HepG2 (cell line): ENCODE measurements at regions not wholly inside any gene's neighbourhood (a gene's known extent, or its start where the extent isn't known, plus 50 kb on each side); places are given as distances from the start of the nearest gene placed in this dataset.

ENCODE experiments used
- ARNTL ChIP-seq: sonication (generic); formaldehyde crosslinking; IDR thresholded peaks from 2 replicates; pipeline ENCODE4 v1.4.0; 2020; ENCODE audit warnings: mild to moderate bottlenecking, missing genetic modification reagents
- MYC ChIP-seq: sonication (generic); formaldehyde crosslinking; IDR thresholded peaks from 2 replicates; pipeline ENCODE4 v1.9.0; 2021; ENCODE audit warnings: missing genetic modification reagents, borderline replicate concordance
- MYNN ChIP-seq: sonication (generic); formaldehyde crosslinking; IDR thresholded peaks from 2 replicates; pipeline ENCODE4 v1.4.0; 2020; ENCODE audit warnings: mild to moderate bottlenecking, low read depth, missing genetic modification reagents
- POLR2G ChIP-seq: fragments of 200-400 bp; formaldehyde crosslinking; IDR thresholded peaks from 2 replicates; pipeline ENCODE4 v1.6.1; 2018; ENCODE audit warnings: mild to moderate bottlenecking, low read depth, low read length, moderate library complexity
- RFXAP ChIP-seq: sonication (generic); formaldehyde crosslinking; IDR thresholded peaks from 2 replicates; pipeline ENCODE4 v1.4.0; 2020; ENCODE audit warnings: missing genetic modification reagents, borderline replicate concordance
- SIN3B ChIP-seq: fragments of 150-350 bp; IDR thresholded peaks from 2 replicates; pipeline ENCODE4 v1.6.1; 2014; ENCODE audit warnings: low read length
- ZBTB21 ChIP-seq: sonication (generic); formaldehyde crosslinking; IDR thresholded peaks from 2 replicates; pipeline ENCODE4 v1.4.0; 2020; ENCODE audit warnings: missing genetic modification reagents
- ZNF207 ChIP-seq: fragments of 450-650 bp; IDR thresholded peaks from 2 replicates; pipeline ENCODE4 v1.6.1; 2016; ENCODE audit warnings: antibody characterized with exemption, borderline replicate concordance
- ZNF3 ChIP-seq: IDR thresholded peaks from 2 replicates; pipeline ENCODE4 v1.7.0; 2017; ENCODE audit warnings: inconsistent platforms
- ZNF530 ChIP-seq: sonication (generic); formaldehyde crosslinking; IDR thresholded peaks from 2 replicates; pipeline ENCODE4 v1.5.0; 2020; ENCODE audit warnings: low read depth, mild to moderate bottlenecking, missing genetic modification reagents
- ZNF557 ChIP-seq: sonication (generic); formaldehyde crosslinking; IDR thresholded peaks from 2 replicates; pipeline ENCODE4 v1.4.0; 2020; ENCODE audit warnings: missing genetic modification reagents
- TF ChIP-seq, protein P1 (sequence below): sonication (generic); formaldehyde crosslinking; IDR thresholded peaks from 2 replicates; pipeline ENCODE4 v1.5.0; 2020; ENCODE audit warnings: mild to moderate bottlenecking, missing genetic modification reagents, moderate library complexity
- TF ChIP-seq, protein P2 (sequence below), 2 experiments: sonication (generic) in 1 of 2; formaldehyde crosslinking in 1 of 2; IDR thresholded peaks; 2 replicates each; pipeline versions ENCODE4 v1.5.1 to v1.6.1; 2011 to 2020; ENCODE audit warnings: borderline replicate concordance in 1 of 2, low read depth in 1 of 2, low read length in 1 of 2, mild to moderate bottlenecking in 1 of 2, missing genetic modification reagents in 1 of 2, moderate library complexity in 1 of 2

DNA sequence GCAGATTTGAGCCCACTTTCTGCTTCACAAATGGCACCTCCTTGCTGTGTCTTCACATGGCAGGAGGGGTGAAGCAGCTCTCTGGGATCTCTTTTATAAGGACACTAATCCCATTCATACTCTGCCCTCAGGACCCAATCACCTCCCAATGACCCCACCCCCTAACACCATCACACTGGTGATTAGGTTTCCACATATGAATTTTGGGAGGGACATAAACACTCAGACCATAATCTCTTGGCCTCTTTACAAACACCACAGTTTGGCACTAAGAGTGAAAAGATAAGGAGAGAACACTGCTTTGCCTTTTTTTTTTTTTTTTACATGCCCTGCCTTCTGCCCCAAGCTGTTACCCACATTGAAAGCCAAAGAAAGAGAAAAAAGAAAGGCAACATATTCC, 166.2 kb upstream of the NFIA start:
- TF ChIP-seq POLR2G, result no peak
- no peak for TF ChIP-seq ZNF530 (CRISPR knock-in tag)
- TF ChIP-seq, protein P1, sequence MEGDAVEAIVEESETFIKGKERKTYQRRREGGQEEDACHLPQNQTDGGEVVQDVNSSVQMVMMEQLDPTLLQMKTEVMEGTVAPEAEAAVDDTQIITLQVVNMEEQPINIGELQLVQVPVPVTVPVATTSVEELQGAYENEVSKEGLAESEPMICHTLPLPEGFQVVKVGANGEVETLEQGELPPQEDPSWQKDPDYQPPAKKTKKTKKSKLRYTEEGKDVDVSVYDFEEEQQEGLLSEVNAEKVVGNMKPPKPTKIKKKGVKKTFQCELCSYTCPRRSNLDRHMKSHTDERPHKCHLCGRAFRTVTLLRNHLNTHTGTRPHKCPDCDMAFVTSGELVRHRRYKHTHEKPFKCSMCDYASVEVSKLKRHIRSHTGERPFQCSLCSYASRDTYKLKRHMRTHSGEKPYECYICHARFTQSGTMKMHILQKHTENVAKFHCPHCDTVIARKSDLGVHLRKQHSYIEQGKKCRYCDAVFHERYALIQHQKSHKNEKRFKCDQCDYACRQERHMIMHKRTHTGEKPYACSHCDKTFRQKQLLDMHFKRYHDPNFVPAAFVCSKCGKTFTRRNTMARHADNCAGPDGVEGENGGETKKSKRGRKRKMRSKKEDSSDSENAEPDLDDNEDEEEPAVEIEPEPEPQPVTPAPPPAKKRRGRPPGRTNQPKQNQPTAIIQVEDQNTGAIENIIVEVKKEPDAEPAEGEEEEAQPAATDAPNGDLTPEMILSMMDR, result no peak
- no peak for TF ChIP-seq MYNN (CRISPR knock-in tag)
- no peak for TF ChIP-seq SIN3B
- no peak for TF ChIP-seq ZBTB21
- no peak for TF ChIP-seq RFXAP
- no peak for TF ChIP-seq ZNF557 (CRISPR knock-in tag)
- no peak for TF ChIP-seq ARNTL (CRISPR knock-in tag)
- no peak for TF ChIP-seq ZNF207
- TF ChIP-seq, protein P2, sequence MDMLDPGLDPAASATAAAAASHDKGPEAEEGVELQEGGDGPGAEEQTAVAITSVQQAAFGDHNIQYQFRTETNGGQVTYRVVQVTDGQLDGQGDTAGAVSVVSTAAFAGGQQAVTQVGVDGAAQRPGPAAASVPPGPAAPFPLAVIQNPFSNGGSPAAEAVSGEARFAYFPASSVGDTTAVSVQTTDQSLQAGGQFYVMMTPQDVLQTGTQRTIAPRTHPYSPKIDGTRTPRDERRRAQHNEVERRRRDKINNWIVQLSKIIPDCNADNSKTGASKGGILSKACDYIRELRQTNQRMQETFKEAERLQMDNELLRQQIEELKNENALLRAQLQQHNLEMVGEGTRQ (IDR thresholded peaks at IDR 0.05; ENCODE audit: low read depth, low read length), result no peak
- TF ChIP-seq, protein P2 (CRISPR knock-in tag; IDR thresholded peaks at IDR 0.05; ENCODE audit: borderline replicate concordance), result no peak
- TF ChIP-seq ZNF3 (CRISPR knock-in tag), result no peak
- TF ChIP-seq MYC (CRISPR knock-in tag), result no peak
